Caco-2 (cell line): ENCODE measurements at regions not wholly inside any gene's neighbourhood (a gene's known extent, or its start where the extent isn't known, plus 50 kb on each side); places are given as distances from the start of the nearest gene placed in this dataset.
"Not testable (repeated sequence)": the region's sequence is repeated elsewhere in the genome, so short reads cannot be mapped to it uniquely, and the experiment has no call there.

Experiments
- BruUV-seq: library from RNA; stranded (reverse); fragments of 400-500 nt; replicated peaks from 2 replicates; lab custom pipeline; 2021; lab: Mats Ljungman, UMichigan
- CTCF ChIA-PET: fragments of 300-600 bp; sonication (Branson Sonifier 250); formaldehyde crosslinking; loops from one replicate; lab custom pipeline; 2022; ENCODE audit warnings: antibody characterized with exemption; lab: Charles Lee
- POLR2A ChIA-PET: fragments of 300-600 bp; sonication (Branson Sonifier 250); formaldehyde crosslinking; loops from one replicate; lab custom pipeline; 2022; ENCODE audit warnings: antibody characterized with exemption; lab: Charles Lee
- DNase-seq, 2 experiments: peaks; one replicate each; pipeline versions ENCODE4 v3.0.0 to v3.0.0-alpha.2; 2020 to 2022
- H3K27me3 ChIP-seq: replicated peaks from 2 replicates; pipeline ENCODE4 v1.6.0; 2011; ENCODE audit warnings: low read length; ENCODE audit not compliant: control insufficient read depth, insufficient read depth
- H3K36me3 ChIP-seq: 2 replicates; pipeline ENCODE4 v1.5.1; 2011; ENCODE audit warnings: low read length; ENCODE audit not compliant: control insufficient read depth, insufficient read depth
- H3K4me1 ChIP-seq: fragments of 250-450 bp; sonication (Bioruptor Pico); 2 replicates; pipeline ENCODE4 v1.5.1; 2020; ENCODE audit warnings: mild to moderate bottlenecking
- H3K4me3 ChIP-seq: 2 replicates; pipeline ENCODE4 v1.5.1; 2011; ENCODE audit warnings: low read depth, mild to moderate bottlenecking, control low read depth, low read length
- H3K9me3 ChIP-seq: fragments of 250-450 bp; sonication (Bioruptor Pico); 2 replicates; pipeline ENCODE4 v1.5.1; 2020; ENCODE audit warnings: mild to moderate bottlenecking, moderate library complexity
- H3K27ac Mint-ChIP-seq: one replicate; pipeline ENCODE4 v1.8.0; 2022; ENCODE audit warnings: mixed read lengths; ENCODE audit not compliant: unreplicated experiment
- H3K27me3 Mint-ChIP-seq: one replicate; pipeline ENCODE4 v1.8.0; 2022; ENCODE audit warnings: mixed read lengths; ENCODE audit not compliant: insufficient read depth, unreplicated experiment
- H3K36me3 Mint-ChIP-seq: one replicate; pipeline ENCODE4 v1.8.0; 2022; ENCODE audit warnings: mild to moderate bottlenecking, mixed read lengths; ENCODE audit not compliant: insufficient read depth, unreplicated experiment
- H3K4me1 Mint-ChIP-seq: one replicate; pipeline ENCODE4 v1.8.0; 2022; ENCODE audit warnings: low read depth, mixed read lengths; ENCODE audit not compliant: unreplicated experiment
- H3K4me3 Mint-ChIP-seq: one replicate; pipeline ENCODE4 v1.8.0; 2022; ENCODE audit warnings: mild to moderate bottlenecking, moderate library complexity, mixed read lengths; ENCODE audit not compliant: unreplicated experiment
- H3K9me3 Mint-ChIP-seq: one replicate; pipeline ENCODE4 v1.8.0; 2022; ENCODE audit warnings: mixed read lengths; ENCODE audit not compliant: unreplicated experiment
- CTCF ChIP-seq, 2 experiments: fragments of 200-600 bp in 1 of 2; IDR thresholded peaks; 1 replicate in 1 of 2; 2 replicates in 1 of 2; pipeline versions ENCODE4 v1.5.1 to v1.8.0; 2011 to 2022; ENCODE audit warnings: antibody characterized with exemption in 1 of 2, control low read depth in 1 of 2, inconsistent platforms in 1 of 2, low read depth in 1 of 2, low read length in 1 of 2, mild to moderate bottlenecking in 1 of 2, moderate library complexity in 1 of 2; ENCODE audit not compliant: insufficient read depth in 1 of 2, severe bottlenecking in 1 of 2, unreplicated experiment in 1 of 2
- intact Hi-C: fragments of 100-400 bp; cut with micrococcal nuclease; formaldehyde crosslinking; loops from one replicate; pipeline ENCODE4 v1.10.0; 2022; ENCODE audit not compliant: unreplicated experiment

GRCh38 chr3:8070011-8070410 is 431.6 kb upstream of the LMCD1 start:
- Histone ChIP-seq H3K9me3 (no peaks in the 10 kb centered on the region), H3K4me3 (no peak overlapping the region), H3K36me3 (no peaks in the 10 kb centered on the region), H3K27me3 (no peaks in the 10 kb centered on the region), H3K4me1 (no peaks in the 10 kb centered on the region)
- H3K36me3 Mint-ChIP-seq: no peaks in the 10 kb centered on the region
- peaks cover 15% of the 10 kb centered on the region for H3K9me3 Mint-ChIP-seq
- no TSS peak for BruUV-seq
- H3K27ac Mint-ChIP-seq: no peak overlapping the region
- H3K4me3 Mint-ChIP-seq: no peak overlapping the region
- no peak for TF ChIP-seq CTCF (IDR thresholded peaks at IDR 0.05; ENCODE audit: insufficient read depth in 1 of 2, low read depth in 1 of 2, low read length in 1 of 2, severe bottlenecking in 1 of 2, unreplicated experiment in 1 of 2)
- POLR2A ChIA-PET: no interaction called here
- CTCF ChIA-PET: no interaction called here
- intact Hi-C loops: no loop called here
- DNase-seq: no peak
- H3K4me1 Mint-ChIP-seq: no peaks in the 10 kb centered on the region
- H3K27me3 Mint-ChIP-seq: peaks cover 5% of the 10 kb centered on the region

- H3K4me3 ChIP-seq, H3K4me1 ChIP-seq, H3K4me3 Mint-ChIP-seq, H3K27ac Mint-ChIP-seq, H3K36me3 Mint-ChIP-seq, H3K4me1 Mint-ChIP-seq, H3K27me3 ChIP-seq, H3K9me3 ChIP-seq, H3K9me3 Mint-ChIP-seq, CTCF ChIA-PET, BruUV-seq, DNase-seq, H3K27me3 Mint-ChIP-seq, H3K36me3 ChIP-seq, intact Hi-C loops, POLR2A ChIA-PET: not testable (repeated sequence)
Observed at GRCh38 chr3:8074740-8075139, 426.9 kb upstream of the LMCD1 start.

DNA sequence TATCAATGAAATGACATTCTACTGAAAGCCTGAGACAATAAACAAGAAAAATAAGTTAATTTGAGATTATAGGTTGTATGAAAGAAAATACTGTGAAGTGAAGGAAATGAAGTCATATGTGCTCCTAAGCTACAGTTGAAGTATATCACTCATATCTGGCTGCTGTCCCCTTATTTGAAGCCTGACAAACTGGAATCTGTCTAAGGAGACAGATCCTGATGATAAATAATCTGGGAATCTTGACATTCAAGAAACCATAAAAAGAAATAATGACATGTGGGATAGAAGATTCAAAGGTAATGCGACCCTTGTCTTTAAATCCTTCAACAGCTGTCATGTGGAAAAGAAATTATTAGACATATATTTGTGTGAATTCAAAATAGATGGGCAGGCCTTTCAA is 424.5 kb upstream of the LMCD1 start:
- Mint-ChIP-seq H3K9me3 (no peaks in the 10 kb centered on the region), H3K27ac (no peak overlapping the region), H3K36me3 (no peaks in the 10 kb centered on the region), H3K4me3 (no peak overlapping the region), H3K4me1 (no peaks in the 10 kb centered on the region), H3K27me3 (no peaks in the 10 kb centered on the region)
- Histone ChIP-seq H3K4me1 (no peaks in the 10 kb centered on the region), H3K36me3 (no peaks in the 10 kb centered on the region), H3K4me3 (no peak overlapping the region), H3K9me3 (no peaks in the 10 kb centered on the region), H3K27me3 (no peaks in the 10 kb centered on the region)
- BruUV-seq: no TSS peak
- intact Hi-C loops: no loop called here
- CTCF ChIA-PET: no interaction called here
- no peak for DNase-seq
- POLR2A ChIA-PET: no interaction called here
- no peak for TF ChIP-seq CTCF (IDR thresholded peaks at IDR 0.05; ENCODE audit: insufficient read depth in 1 of 2, low read depth in 1 of 2, low read length in 1 of 2, severe bottlenecking in 1 of 2, unreplicated experiment in 1 of 2)

GRCh38 chr3:8080464-8080863 is 421.2 kb upstream of the LMCD1 start:
- H3K9me3 Mint-ChIP-seq: no peaks in the 10 kb centered on the region
- Histone ChIP-seq H3K27me3 (no peaks in the 10 kb centered on the region), H3K4me1 (no peaks in the 10 kb centered on the region), H3K4me3 (no peak overlapping the region), H3K36me3 (no peaks in the 10 kb centered on the region), H3K9me3 (no peaks in the 10 kb centered on the region)
- DNase-seq: no peak
- intact Hi-C loops: no loop called here
- no peak for TF ChIP-seq CTCF (IDR thresholded peaks at IDR 0.05; ENCODE audit: insufficient read depth in 1 of 2, low read depth in 1 of 2, low read length in 1 of 2, severe bottlenecking in 1 of 2, unreplicated experiment in 1 of 2)
- no peak overlapping the region for H3K27ac Mint-ChIP-seq
- H3K4me3 Mint-ChIP-seq: no peak overlapping the region
- no peaks in the 10 kb centered on the region for H3K36me3 Mint-ChIP-seq
- no TSS peak for BruUV-seq
- H3K27me3 Mint-ChIP-seq: peaks cover 5% of the 10 kb centered on the region
- H3K4me1 Mint-ChIP-seq: no peaks in the 10 kb centered on the region
- ChIA-PET POLR2A (no interaction called here), CTCF (no interaction called here)
